Ishikawa (cell line): ENCODE measurements at regions not wholly inside any gene's neighbourhood (a gene's known extent, or its start where the extent isn't known, plus 50 kb on each side); places are given as distances from the start of the nearest gene placed in this dataset.

Experiments
- YY1 ChIP-seq: IDR thresholded peaks from 2 replicates; pipeline ENCODE4 v1.6.1; 2012; ENCODE audit warnings: low read depth
- TF ChIP-seq, protein P1 (sequence below): IDR thresholded peaks from 2 replicates; pipeline ENCODE4 v1.6.1; 2012; ENCODE audit warnings: low read depth, mild to moderate bottlenecking
- TF ChIP-seq, protein P2 (sequence below): IDR thresholded peaks from 2 replicates; pipeline ENCODE4 v1.6.1; 2012

DNA sequence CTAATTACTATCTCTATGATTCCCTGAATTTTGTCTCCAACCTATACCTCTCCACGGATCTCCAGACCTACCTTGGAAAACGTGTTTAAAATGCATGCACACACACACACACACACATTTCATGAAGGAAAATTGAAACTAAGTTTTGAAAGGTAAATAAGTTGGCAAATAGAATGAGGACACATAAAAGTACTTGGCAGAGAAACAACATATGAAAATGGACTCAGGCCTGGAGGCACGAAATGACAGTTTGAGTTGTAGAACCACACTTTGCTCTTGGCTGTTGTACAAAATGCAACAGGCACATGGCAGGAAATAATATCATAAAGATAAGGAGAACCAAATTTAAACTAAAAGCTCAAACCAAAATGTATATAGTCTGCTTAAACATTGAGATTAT is 868.1 kb upstream of the CNTNAP5 start:
- no peak for TF ChIP-seq YY1
- TF ChIP-seq, protein P1, sequence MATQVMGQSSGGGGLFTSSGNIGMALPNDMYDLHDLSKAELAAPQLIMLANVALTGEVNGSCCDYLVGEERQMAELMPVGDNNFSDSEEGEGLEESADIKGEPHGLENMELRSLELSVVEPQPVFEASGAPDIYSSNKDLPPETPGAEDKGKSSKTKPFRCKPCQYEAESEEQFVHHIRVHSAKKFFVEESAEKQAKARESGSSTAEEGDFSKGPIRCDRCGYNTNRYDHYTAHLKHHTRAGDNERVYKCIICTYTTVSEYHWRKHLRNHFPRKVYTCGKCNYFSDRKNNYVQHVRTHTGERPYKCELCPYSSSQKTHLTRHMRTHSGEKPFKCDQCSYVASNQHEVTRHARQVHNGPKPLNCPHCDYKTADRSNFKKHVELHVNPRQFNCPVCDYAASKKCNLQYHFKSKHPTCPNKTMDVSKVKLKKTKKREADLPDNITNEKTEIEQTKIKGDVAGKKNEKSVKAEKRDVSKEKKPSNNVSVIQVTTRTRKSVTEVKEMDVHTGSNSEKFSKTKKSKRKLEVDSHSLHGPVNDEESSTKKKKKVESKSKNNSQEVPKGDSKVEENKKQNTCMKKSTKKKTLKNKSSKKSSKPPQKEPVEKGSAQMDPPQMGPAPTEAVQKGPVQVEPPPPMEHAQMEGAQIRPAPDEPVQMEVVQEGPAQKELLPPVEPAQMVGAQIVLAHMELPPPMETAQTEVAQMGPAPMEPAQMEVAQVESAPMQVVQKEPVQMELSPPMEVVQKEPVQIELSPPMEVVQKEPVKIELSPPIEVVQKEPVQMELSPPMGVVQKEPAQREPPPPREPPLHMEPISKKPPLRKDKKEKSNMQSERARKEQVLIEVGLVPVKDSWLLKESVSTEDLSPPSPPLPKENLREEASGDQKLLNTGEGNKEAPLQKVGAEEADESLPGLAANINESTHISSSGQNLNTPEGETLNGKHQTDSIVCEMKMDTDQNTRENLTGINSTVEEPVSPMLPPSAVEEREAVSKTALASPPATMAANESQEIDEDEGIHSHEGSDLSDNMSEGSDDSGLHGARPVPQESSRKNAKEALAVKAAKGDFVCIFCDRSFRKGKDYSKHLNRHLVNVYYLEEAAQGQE: no peak
- TF ChIP-seq, protein P2, sequence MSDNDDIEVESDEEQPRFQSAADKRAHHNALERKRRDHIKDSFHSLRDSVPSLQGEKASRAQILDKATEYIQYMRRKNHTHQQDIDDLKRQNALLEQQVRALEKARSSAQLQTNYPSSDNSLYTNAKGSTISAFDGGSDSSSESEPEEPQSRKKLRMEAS: no peak
